ENCODE measurements at regions not wholly inside any gene's neighbourhood (a gene's known extent, or its start where the extent isn't known, plus 50 kb on each side); places are given as distances from the start of the nearest gene placed in this dataset.

GRCh38 chr6:14053811-14054210 lies 63.8 kb upstream of the CD83 start:
- no peak for TF ChIP-seq SUZ12 (IDR thresholded peaks at IDR 0.05; ENCODE audit: extremely low read depth, insufficient read depth, insufficient read length)
- no peak for TF ChIP-seq ZNF274 (IDR thresholded peaks at IDR 0.05; ENCODE audit: low read depth, low read length)
